ENCODE measurements at regions not wholly inside any gene's neighbourhood (a gene's known extent, or its start where the extent isn't known, plus 50 kb on each side); places are given as distances from the start of the nearest gene placed in this dataset.

- H2BK12ac ChIP-seq (ENCODE audit: low read length), result no peak overlapping the region
- no peak overlapping the region for H4K12ac ChIP-seq (ENCODE audit: low read depth, low read length)
- no peak overlapping the region for H3K4me2 ChIP-seq (ENCODE audit: low read length)
- H3K4me3 ChIP-seq (ENCODE audit: low read depth, low read length), result no peak overlapping the region
- H3K27me3 ChIP-seq (ENCODE audit: insufficient read depth, low read length), result no peaks in the 10 kb centered on the region
- no peaks in the 10 kb centered on the region for H3K79me2 ChIP-seq (ENCODE audit: control insufficient read depth, insufficient read depth, low read length, poor library complexity)
- no peak overlapping the region for H4K91ac ChIP-seq (ENCODE audit: low read depth, low read length)
- no peaks in the 10 kb centered on the region for H3K36me3 ChIP-seq (ENCODE audit: control insufficient read depth in 1 of 2, insufficient read depth in 2 of 2, low read length in 2 of 2)
- no peak overlapping the region for H2BK5ac ChIP-seq (ENCODE audit: low read depth, low read length, poor library complexity)
- H3K79me1 ChIP-seq (ENCODE audit: low read length), result no peaks in the 10 kb centered on the region
- H3K14ac ChIP-seq (ENCODE audit: low read length), result no peak overlapping the region
- no peak overlapping the region for H2AK5ac ChIP-seq (ENCODE audit: low read length)
- no peak overlapping the region for H3K27ac ChIP-seq (ENCODE audit: low read depth, low read length)
- no peak overlapping the region for H3K9ac ChIP-seq (ENCODE audit: low read length)
- no peaks in the 10 kb centered on the region for H3K4me1 ChIP-seq (ENCODE audit: control insufficient read depth in 1 of 2, insufficient read depth in 2 of 2, low read length in 2 of 2)
- H3K18ac ChIP-seq (ENCODE audit: low read length), result no peak overlapping the region
- no peak overlapping the region for H3K4ac ChIP-seq (ENCODE audit: low read depth, low read length)
- no peak overlapping the region for H2AFZ ChIP-seq (ENCODE audit: insufficient read depth, low read length, poor library complexity)
- DNase-seq, result no peak
- no peak overlapping the region for H3K23ac ChIP-seq (ENCODE audit: low read length)
- H3K9me3 ChIP-seq (ENCODE audit: insufficient read depth, low read depth, low read length), result no peaks in the 10 kb centered on the region
- WGBS (ENCODE audit: extremely low coverage, insufficient coverage, insufficient read length), result no CpG with 5 or more reads among the region's 3 CpGs
- H4K8ac ChIP-seq (ENCODE audit: low read depth, low read length), result no peak overlapping the region
- H2BK120ac ChIP-seq (ENCODE audit: insufficient read depth, low read length, poor library complexity), result no peak overlapping the region
These were observed 778.1 kb upstream of the TMPRSS15 start for GRCh38 chr21:19181604-19182140.

GRCh38 chr21:19197950-19198349 is 794.4 kb upstream of the TMPRSS15 start:
- WGBS (ENCODE audit: extremely low coverage, insufficient coverage, insufficient read length), result no CpG with 5 or more reads among the region's 4 CpGs
- no peaks in the 10 kb centered on the region for H3K27me3 ChIP-seq (ENCODE audit: insufficient read depth, low read length)

GRCh38 chr21:19198801-19199200 is 795.2 kb upstream of the TMPRSS15 start:
- Histone ChIP-seq H4K12ac (ENCODE audit: low read depth, low read length) (no peak overlapping the region), H2AFZ (ENCODE audit: insufficient read depth, low read length, poor library complexity) (no peak overlapping the region), H3K79me2 (ENCODE audit: control insufficient read depth, insufficient read depth, low read length, poor library complexity) (no peaks in the 10 kb centered on the region), H3K14ac (ENCODE audit: low read length) (no peak overlapping the region), H3K4ac (ENCODE audit: low read depth, low read length) (no peak overlapping the region), H3K23ac (ENCODE audit: low read length) (no peak overlapping the region), H2BK120ac (ENCODE audit: insufficient read depth, low read length, poor library complexity) (no peak overlapping the region), H3K4me3 (ENCODE audit: low read depth, low read length) (no peak overlapping the region), H4K91ac (ENCODE audit: low read depth, low read length) (no peak overlapping the region), H4K8ac (ENCODE audit: low read depth, low read length) (no peak overlapping the region), H3K4me2 (ENCODE audit: low read length) (no peak overlapping the region), H3K18ac (ENCODE audit: low read length) (no peak overlapping the region), H3K79me1 (ENCODE audit: low read length) (no peaks in the 10 kb centered on the region), H2AK5ac (ENCODE audit: low read length) (no peak overlapping the region), H3K36me3 (ENCODE audit: control insufficient read depth in 1 of 2, insufficient read depth in 2 of 2, low read length in 2 of 2) (no peaks in the 10 kb centered on the region), H3K4me1 (ENCODE audit: control insufficient read depth in 1 of 2, insufficient read depth in 2 of 2, low read length in 2 of 2) (no peaks in the 10 kb centered on the region), H2BK5ac (ENCODE audit: low read depth, low read length, poor library complexity) (no peak overlapping the region), H3K27ac (ENCODE audit: low read depth, low read length) (no peak overlapping the region), H3K9me3 (ENCODE audit: insufficient read depth, low read depth, low read length) (no peaks in the 10 kb centered on the region), H3K9ac (ENCODE audit: low read length) (no peak overlapping the region), H2BK12ac (ENCODE audit: low read length) (no peak overlapping the region), H3K27me3 (ENCODE audit: insufficient read depth, low read length) (no peaks in the 10 kb centered on the region)
- DNase-seq, result peak in 1 of 2 donors; percentile 70
- no CpG with 5 or more reads among the region's 3 CpGs for WGBS (ENCODE audit: extremely low coverage, insufficient coverage, insufficient read length)

More at GRCh38 chr21:19197950-19198349, 794.4 kb upstream of the TMPRSS15 start:
- Histone ChIP-seq H4K12ac (ENCODE audit: low read depth, low read length) (no peak overlapping the region), H3K4ac (ENCODE audit: low read depth, low read length) (no peak overlapping the region), H3K4me3 (ENCODE audit: low read depth, low read length) (no peak overlapping the region), H2AK5ac (ENCODE audit: low read length) (no peak overlapping the region), H3K9me3 (ENCODE audit: insufficient read depth, low read depth, low read length) (no peaks in the 10 kb centered on the region), H3K9ac (ENCODE audit: low read length) (no peak overlapping the region), H3K79me2 (ENCODE audit: control insufficient read depth, insufficient read depth, low read length, poor library complexity) (no peaks in the 10 kb centered on the region), H3K79me1 (ENCODE audit: low read length) (no peaks in the 10 kb centered on the region), H4K91ac (ENCODE audit: low read depth, low read length) (no peak overlapping the region), H2AFZ (ENCODE audit: insufficient read depth, low read length, poor library complexity) (no peak overlapping the region), H3K14ac (ENCODE audit: low read length) (no peak overlapping the region), H4K8ac (ENCODE audit: low read depth, low read length) (no peak overlapping the region), H2BK120ac (ENCODE audit: insufficient read depth, low read length, poor library complexity) (no peak overlapping the region), H2BK5ac (ENCODE audit: low read depth, low read length, poor library complexity) (no peak overlapping the region), H3K18ac (ENCODE audit: low read length) (no peak overlapping the region), H3K27ac (ENCODE audit: low read depth, low read length) (peak overlapping the region; percentile 19), H3K23ac (ENCODE audit: low read length) (no peak overlapping the region), H3K4me1 (ENCODE audit: control insufficient read depth in 1 of 2, insufficient read depth in 2 of 2, low read length in 2 of 2) (no peaks in the 10 kb centered on the region), H2BK12ac (ENCODE audit: low read length) (no peak overlapping the region), H3K4me2 (ENCODE audit: low read length) (no peak overlapping the region), H3K36me3 (ENCODE audit: control insufficient read depth in 1 of 2, insufficient read depth in 2 of 2, low read length in 2 of 2) (no peaks in the 10 kb centered on the region)
- no peak for DNase-seq

GRCh38 chr21:19218163-19218562 is 814.6 kb upstream of the TMPRSS15 start:
- Histone ChIP-seq H2AFZ (ENCODE audit: insufficient read depth, low read length, poor library complexity) (no peak overlapping the region), H3K4me1 (ENCODE audit: control insufficient read depth in 1 of 2, insufficient read depth in 2 of 2, low read length in 2 of 2) (no peaks in the 10 kb centered on the region), H3K79me1 (ENCODE audit: low read length) (no peaks in the 10 kb centered on the region), H3K4me3 (ENCODE audit: low read depth, low read length) (no peak overlapping the region), H3K18ac (ENCODE audit: low read length) (no peak overlapping the region), H3K27ac (ENCODE audit: low read depth, low read length) (no peak overlapping the region), H2AK5ac (ENCODE audit: low read length) (no peak overlapping the region), H3K14ac (ENCODE audit: low read length) (no peak overlapping the region), H3K27me3 (ENCODE audit: insufficient read depth, low read length) (no peaks in the 10 kb centered on the region), H3K9me3 (ENCODE audit: insufficient read depth, low read depth, low read length) (no peaks in the 10 kb centered on the region), H2BK12ac (ENCODE audit: low read length) (no peak overlapping the region), H4K8ac (ENCODE audit: low read depth, low read length) (no peak overlapping the region), H4K12ac (ENCODE audit: low read depth, low read length) (no peak overlapping the region), H3K36me3 (ENCODE audit: control insufficient read depth in 1 of 2, insufficient read depth in 2 of 2, low read length in 2 of 2) (no peaks in the 10 kb centered on the region), H3K23ac (ENCODE audit: low read length) (no peak overlapping the region), H3K4me2 (ENCODE audit: low read length) (no peak overlapping the region), H3K9ac (ENCODE audit: low read length) (no peak overlapping the region), H4K91ac (ENCODE audit: low read depth, low read length) (no peak overlapping the region), H3K79me2 (ENCODE audit: control insufficient read depth, insufficient read depth, low read length, poor library complexity) (no peaks in the 10 kb centered on the region), H3K4ac (ENCODE audit: low read depth, low read length) (no peak overlapping the region), H2BK120ac (ENCODE audit: insufficient read depth, low read length, poor library complexity) (no peak overlapping the region), H2BK5ac (ENCODE audit: low read depth, low read length, poor library complexity) (no peak overlapping the region)
- DNase-seq, result no peak
